GM20000 (cell line): ENCODE measurements at regions not wholly inside any gene's neighbourhood (a gene's known extent, or its start where the extent isn't known, plus 50 kb on each side); places are given as distances from the start of the nearest gene placed in this dataset.

Experiments
- DNase-seq: peaks from one replicate; pipeline ENCODE4 v3.0.0; 2012; ENCODE audit warnings: low spot score
- TF ChIP-seq, protein P1 (sequence below): IDR thresholded peaks from 2 replicates; pipeline ENCODE4 v1.5.1; 2012; ENCODE audit warnings: mild to moderate bottlenecking, control low read depth; ENCODE audit errors: extremely low read depth, missing control alignments

DNA sequence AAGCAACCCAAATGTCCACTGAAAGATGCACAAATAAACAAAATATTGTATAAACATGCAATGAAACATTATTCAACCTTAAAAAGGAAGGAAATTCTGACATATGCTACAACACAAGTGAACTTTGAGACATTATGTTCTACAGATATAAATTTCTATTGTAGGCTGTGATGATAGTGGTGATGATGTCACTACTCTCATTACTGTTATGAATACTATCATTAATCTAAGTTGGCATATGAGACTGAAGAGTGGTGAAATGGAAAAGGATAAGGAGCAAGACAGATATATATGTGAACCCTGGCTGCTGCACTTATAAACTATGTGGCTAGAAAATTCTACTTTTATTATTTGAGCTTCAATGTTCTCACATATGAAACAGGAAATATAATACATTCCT, 360.2 kb downstream of the TFAP2A start:
- no peak for DNase-seq
- TF ChIP-seq, protein P1, sequence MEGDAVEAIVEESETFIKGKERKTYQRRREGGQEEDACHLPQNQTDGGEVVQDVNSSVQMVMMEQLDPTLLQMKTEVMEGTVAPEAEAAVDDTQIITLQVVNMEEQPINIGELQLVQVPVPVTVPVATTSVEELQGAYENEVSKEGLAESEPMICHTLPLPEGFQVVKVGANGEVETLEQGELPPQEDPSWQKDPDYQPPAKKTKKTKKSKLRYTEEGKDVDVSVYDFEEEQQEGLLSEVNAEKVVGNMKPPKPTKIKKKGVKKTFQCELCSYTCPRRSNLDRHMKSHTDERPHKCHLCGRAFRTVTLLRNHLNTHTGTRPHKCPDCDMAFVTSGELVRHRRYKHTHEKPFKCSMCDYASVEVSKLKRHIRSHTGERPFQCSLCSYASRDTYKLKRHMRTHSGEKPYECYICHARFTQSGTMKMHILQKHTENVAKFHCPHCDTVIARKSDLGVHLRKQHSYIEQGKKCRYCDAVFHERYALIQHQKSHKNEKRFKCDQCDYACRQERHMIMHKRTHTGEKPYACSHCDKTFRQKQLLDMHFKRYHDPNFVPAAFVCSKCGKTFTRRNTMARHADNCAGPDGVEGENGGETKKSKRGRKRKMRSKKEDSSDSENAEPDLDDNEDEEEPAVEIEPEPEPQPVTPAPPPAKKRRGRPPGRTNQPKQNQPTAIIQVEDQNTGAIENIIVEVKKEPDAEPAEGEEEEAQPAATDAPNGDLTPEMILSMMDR, result no peak

DNA sequence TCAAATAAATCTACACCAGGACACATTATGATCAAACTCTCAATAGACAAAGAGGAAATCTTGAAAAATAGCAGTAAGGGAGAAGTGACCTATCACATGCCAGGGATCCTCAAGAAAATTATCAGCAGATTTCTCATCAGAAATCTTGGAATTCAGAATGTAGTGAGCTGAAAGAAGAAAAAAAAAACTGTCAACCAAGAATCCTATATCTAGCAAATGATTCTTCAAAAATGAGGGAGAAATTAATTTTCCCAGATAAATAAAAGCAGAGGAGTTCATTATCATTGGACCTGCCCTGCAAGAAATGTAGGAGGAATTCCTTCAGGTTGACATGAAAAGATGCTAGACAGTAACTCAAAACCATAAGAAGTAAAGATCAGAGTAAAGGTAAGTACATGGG, 363.6 kb downstream of the TFAP2A start:
- DNase-seq, result no peak
- TF ChIP-seq, protein P1, result no peak

DNA sequence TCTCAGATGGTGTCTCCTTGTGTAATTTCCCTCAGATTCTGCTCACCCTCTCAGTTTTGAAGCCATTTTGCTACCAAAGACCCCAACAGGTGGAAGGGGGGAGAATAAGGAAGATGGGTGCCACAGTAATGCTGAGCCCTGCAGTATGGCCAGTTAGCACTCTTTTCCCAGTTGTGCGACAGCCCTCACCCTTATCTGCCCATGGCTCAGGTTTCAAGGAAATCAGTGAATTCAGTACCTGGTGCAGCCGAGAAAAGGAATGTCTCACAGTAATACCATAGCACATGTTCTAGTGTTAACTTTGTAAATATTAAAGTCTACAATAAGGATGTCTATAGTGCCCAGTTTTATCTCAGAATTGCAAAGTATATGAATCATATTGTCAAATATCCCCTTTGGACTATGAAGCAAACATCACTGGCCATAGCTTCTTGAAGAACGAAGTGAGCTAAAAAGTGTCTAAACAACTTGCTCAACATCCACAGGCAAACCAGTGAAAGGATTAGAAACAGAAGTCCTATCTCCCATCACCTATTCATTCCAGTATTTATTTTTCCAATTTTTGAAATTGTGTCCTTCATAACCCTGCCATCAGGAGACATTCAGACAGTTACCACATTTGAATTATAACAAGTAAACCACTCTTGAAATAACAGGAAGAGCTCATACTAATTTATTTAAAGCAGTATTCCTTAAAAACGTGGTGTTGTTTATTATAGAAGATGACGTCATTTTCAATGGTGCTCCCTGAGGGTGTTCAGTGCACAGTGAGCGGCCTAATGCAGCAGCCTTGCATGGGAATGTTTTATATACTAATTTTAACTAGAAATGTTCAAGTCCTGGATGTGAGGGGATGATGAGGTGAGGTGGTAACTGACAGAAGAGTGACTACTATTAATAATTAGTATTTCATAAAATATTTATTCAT, 366.2 kb downstream of the TFAP2A start:
- no peak for DNase-seq
- TF ChIP-seq, protein P1, result no peak

DNA sequence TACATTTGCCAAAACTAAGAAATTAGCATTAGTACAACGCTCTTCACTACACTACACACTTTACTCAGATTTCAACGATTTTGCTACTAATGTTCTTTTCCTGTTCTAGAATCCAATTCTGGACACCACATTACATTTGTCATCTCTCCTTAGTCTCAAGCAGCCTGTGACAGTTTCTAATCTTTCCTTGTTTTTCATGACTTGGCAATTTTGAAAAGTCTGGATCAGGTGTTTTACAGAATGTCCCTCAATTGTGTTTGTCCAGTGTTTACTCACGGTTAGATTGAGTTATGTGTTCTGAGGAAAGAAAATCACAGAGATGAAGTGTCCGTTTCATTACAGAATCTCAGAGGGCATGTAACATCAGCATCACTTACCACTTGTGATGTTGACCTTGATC, 372.6 kb downstream of the TFAP2A start:
- no peak for DNase-seq
- TF ChIP-seq, protein P1, result no peak

DNA sequence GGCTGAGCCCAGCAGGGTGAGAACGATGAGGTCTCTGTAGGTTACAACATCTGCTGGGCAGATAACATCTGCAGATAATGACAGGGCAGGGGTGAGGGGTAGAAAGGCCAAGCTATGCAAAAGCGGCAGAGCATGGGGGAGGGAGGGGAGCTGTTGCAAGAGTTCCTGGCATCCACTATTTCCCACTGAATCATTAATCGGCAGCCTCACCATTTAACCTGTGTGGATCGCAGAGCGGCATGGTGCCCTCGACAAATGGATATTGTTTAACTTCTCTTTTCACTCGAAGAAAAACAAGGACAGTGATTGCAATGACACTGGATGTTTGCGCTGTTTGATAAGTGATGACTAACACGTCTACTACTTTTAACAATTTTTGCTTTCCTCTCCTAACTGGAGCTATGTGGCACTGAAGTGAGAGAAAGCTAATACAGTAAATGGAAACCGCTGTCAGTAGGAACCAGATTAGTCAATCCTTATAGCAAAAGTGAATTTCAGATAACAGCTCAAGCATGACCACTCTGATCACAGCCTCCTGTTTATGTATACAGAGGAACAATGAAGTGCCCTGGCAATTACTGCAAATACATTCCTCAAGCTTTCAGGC, 381.5 kb downstream of the TFAP2A start:
- no peak for DNase-seq
- TF ChIP-seq, protein P1, result no peak

DNA sequence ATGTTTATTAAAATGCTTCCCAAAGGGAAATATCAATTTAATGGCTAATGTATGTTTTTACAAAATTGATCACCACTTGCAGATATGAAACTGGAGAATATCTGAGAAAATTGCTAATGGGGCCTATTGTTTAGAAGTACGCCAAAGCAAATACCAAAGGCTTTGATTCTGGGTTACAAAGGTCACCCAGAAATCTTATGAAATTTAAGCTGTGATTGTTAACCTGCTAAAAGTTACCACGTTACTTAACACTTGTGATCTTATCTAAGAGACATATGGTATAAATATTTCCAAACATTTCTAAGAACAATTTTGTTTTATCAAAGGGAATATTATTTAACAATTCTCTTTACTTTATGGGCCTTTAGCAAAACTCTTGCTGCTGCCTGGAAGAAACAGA, 383.3 kb downstream of the TFAP2A start:
- TF ChIP-seq, protein P1, result no peak
- DNase-seq, result no peak

DNA sequence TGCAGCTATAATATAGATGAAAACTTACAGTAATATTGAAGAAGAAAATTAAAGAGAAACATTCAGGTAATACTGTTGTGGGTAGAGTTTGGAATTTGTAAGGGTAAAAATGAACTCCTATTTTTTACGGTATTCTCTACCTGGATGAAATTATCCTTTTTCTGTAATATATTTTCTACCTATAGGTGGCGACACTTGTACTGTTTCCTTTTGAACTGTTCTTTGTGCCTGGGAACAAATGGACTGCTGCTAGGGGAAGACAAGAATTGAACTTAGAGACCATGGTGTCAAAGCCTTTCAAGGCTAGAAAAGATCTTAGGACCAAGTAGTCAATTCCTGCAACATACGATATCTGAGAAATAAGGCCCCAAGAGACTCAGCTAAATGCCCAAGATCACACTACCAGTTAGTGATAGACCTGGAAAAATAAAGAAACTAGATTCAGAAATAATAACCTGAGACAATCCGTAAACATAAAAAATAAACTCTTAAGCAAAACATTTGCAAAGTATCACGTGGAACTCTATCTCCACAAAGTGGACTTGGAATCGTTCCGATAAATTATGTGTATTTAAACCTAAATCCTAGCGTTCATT, 383.8 kb downstream of the TFAP2A start:
- TF ChIP-seq, protein P1, result peak; percentile 32
- peak; percentile 11 for DNase-seq
